NCI-H2029 treated with DMSO at 0.1 percent for 48 hours (cell line): ENCODE measurements at regions not wholly inside any gene's neighbourhood (a gene's known extent, or its start where the extent isn't known, plus 50 kb on each side); places are given as distances from the start of the nearest gene placed in this dataset.
"Not testable (repeated sequence)": the region's sequence is repeated elsewhere in the genome, so short reads cannot be mapped to it uniquely, and the experiment has no call there.

Source experiments
- DNase-seq: peaks from one replicate; lab custom pipeline; 2025; lab: John Stamatoyannopoulos, UW

DNA sequence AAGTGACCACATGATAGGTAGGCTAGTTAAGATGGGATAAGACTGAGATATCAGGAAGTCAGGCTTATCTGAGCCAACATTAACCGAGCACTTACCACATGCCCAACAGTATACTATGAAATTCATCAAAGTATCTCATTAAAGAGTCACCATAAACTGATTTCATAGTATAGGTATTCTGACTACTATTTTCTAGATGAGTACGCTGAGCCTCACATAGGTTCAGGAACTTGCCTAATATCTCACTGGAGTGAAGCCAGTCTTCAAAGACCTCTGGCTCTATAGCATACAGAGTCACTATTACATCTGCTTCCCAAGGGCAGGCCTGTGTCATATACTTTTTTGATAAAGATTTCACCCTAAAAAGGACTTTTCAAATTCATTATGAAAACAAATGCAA lies 115.6 kb upstream of the NGF start:
- no peak for DNase-seq

DNA sequence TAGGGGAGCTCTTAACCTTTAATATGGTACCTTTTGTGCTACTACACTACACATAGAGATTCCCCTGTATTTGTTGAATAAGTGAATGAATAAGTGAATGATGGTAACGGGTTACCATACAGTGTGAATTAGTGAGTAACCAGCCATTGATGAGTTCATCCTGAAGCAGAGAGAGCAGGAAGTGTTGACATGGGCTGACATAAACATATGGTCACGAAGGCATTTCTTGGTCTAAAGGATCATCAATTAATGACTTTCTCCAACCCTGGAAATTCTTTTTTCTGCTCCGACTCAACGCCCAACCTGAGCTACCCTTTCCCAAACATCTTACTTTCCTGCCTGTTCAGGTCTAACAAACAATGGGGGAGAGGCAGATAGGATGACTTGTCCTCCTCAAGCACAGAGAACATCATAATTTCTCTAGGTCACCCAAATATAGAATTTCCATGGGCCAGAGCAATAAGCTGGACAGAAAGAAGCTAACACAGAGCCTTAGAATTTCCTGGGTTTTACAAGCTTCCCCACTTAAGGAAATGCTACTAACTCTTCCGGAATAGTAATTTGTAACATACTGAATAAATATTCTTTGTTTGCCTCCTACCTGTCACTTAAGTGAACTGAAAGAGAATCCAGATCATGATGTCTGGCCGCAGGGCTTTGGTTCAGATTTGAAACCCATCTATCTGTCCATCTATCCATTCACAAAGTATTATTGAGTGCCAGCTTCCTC lies 114.7 kb upstream of the NGF start:
- no peak for DNase-seq

DNA sequence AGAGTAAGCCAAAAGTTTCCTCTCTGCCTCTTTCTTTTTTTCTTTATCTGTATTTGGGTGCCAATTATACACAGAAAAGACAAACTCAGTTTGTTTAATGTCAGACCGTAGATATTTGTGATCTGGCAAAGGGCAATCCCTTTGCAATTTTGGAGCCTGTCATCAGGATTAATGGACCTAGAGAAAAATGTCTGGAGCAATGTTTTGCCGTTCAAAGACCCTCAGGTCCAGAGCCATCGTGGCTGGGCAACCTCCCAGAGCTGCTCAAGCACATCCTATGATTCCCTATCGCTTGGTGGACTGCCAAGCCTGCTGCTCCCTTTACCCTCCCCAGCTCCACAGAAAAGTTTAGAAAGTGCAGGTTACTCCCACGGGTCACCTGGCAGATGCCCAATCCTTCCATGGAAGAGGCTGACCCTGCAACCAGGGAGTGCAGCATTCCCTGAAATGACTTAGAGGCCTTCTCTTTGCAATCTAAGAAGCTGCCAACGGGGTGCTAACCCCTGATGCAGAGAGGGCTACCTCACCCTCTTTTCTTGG lies 112.5 kb upstream of the NGF start:
- DNase-seq = no peak

DNA sequence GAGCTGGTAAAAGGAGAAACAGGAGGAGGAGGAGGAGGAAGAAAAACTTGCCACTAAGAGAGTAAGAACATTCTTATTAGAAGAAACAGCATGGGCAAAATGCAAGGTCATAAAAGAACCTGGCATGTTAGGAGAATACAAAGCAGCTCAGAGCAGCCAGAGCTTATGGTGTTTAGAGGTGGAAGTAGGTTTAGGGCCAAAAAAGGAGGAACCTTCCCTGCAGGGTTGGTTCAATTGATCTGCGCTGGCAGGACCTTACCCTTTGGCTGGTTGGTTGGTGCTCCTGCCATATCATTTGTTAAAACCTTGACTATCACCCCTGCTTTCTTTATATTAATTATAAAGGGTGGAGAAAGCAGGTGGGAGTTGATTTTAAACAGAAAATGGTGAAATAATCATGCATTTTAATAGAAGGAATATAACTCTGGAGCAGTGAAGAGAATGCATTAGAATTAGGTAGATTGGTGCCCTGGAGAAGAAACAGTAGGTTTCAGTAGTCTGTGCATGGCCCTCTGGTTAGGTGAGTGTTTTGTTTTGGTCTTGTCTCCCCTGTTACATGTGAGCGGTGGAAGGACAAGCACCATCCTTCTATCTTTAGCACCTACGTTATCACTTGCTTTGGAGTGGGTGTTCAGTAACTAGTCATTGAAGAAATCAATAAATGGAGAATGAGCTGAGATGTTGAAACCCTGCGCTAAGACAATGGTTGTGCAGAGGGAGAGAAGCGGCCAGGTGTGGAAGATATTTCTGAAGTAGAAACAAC lies 110.4 kb upstream of the NGF start:
- DNase-seq = no peak

DNA sequence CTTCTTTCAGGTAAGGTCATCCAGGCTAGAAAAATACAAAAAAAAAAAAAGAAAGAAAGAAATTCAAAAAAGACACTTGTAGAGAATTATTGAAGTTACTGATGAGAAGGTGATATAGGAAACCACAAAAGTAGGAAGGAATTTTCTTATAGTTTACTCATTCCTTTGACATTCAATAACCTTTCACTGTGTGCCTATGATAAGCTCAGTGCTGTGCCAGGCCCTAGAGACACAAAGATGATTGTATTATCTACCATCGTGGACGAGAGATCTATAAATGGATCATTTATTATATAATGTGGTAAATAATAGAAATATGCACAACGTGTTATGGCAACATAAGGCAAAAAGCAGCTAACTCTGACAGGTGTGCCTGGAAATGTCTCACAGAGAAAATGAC lies 109.6 kb upstream of the NGF start:
- no peak for DNase-seq

DNA sequence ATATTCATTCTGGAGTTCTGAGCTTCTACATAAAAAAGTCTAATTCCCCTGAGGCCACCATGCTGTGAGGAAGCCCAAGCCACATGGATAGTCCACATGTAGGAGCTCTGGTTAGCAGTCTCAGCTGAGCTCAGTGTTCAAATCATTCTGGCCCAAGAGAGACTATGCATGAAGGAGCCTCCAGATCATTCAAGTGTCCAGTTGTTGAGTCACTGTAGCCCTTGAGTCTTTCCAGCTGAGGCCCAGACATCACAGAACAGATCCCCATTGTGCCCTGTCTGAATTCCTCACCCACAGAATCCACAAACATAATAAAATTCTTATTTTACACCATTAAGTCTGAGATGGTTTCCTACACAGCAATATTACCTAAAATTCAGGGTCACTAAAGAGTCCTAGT lies 107.0 kb upstream of the NGF start:
- DNase-seq = no peak

DNA sequence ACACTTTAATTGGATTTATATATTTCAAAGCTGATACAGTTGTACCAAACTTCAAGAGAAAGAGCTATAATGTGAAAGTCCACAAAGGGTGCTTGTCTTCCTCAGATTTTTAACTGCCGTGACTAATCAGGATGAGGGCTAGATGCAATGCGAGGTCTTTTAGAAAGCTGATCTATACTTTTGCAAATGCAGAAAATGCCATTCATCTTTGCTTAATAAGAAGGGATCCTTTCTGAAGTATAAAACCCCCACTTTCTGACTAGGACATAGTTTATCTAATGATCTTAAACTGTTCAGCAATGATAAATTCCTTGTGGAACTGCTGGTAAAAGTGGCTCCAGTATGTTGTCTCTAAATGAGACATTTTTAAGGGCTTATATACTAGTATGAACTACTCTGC lies 102.7 kb upstream of the NGF start:
- no peak for DNase-seq

DNA sequence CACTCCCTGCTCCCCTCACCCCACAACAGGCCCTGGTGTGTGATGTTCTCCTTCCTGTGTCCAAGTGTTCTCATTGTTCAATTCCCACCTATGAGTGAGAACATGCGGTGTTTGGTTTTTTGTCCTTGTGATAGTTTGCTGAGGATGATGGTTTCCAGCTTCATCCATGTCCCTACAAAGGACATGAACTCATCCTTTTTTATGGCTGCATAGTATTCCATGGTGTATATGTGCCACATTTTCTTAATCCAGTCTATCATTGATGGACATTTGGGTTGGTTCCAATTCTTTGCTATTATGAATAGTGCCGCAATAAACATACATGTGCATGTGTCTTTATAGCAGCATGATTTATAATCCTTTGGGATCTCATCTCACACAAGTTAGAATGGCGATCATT lies 101.5 kb upstream of the NGF start:
- DNase-seq = not testable (repeated sequence)

DNA sequence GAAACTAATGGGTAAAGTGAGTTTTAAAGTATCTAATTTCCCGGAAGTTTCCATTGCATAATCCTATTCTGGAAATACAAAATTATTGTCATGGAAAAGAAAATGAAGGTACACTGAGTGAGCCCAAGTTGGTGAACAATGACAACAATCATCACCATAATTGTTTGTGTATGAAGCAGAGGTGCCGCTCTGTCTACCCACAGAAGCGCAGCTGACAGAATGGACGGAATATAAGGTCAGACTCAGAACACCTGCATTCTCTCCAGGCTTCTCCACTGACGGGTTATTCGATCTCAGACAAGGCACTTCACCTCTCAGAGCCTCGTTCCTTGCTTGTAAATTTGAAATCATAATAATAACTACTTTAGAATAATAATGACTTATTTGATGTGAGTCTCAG lies 99.1 kb upstream of the NGF start:
- DNase-seq = peak; percentile 76

DNA sequence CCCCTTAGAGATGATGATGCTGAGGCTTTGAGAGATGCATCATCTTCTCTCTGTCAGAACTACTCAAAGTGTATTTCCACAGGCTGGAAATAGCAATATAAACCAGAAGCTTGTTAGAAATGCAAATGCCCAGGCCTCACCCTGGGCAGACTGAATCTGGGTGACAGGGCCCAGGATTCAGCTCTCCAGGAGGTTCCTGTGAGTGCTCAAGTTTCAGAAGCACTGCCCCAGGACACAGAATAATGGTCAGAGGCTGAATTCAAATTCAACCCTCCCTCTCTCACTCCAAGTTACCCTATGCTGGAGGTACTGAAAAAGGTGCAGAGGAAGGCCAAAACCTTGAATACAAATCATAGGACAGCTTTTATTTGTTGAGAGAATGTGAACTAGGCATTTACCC lies 98.5 kb upstream of the NGF start:
- DNase-seq = no peak

DNA sequence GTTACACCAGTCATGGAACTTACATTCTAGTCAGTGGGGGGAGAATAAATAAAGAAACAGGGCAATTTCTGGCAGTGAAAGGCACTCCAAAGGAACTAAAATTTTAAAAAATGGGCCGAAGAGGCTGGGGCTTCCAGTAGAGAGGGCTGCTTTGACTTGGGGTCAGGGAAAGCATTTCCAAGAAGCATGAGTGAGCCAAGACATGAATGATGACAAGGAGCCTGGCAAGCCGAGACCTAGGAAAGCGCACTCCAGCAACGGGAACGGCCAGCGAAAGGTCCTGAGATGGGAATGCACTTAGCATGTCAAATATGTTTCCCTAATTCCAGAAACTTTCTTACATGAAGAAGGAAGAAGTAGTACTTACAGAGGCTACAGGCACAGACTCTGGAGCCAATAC lies 95.4 kb upstream of the NGF start:
- no peak for DNase-seq

DNA sequence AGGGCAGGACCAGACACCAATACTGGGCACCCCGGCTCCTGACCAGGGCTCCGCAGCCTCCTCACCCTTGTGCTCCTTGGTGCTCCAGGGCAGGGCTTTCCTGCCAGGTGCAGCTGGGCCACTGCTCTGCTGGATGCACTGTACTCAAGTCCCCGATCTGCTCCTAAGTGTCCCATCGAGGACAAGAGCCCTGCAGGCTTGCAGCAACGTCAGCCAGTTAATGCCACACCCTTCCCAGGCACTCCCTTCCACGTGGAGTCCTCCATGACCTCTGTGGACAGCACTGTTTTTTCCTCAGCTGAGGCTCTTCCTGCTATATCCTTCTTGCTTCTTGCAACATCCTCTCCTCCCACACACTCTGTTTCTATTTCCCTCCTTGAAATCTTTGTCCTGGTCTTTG lies 94.0 kb upstream of the NGF start:
- DNase-seq = no peak

DNA sequence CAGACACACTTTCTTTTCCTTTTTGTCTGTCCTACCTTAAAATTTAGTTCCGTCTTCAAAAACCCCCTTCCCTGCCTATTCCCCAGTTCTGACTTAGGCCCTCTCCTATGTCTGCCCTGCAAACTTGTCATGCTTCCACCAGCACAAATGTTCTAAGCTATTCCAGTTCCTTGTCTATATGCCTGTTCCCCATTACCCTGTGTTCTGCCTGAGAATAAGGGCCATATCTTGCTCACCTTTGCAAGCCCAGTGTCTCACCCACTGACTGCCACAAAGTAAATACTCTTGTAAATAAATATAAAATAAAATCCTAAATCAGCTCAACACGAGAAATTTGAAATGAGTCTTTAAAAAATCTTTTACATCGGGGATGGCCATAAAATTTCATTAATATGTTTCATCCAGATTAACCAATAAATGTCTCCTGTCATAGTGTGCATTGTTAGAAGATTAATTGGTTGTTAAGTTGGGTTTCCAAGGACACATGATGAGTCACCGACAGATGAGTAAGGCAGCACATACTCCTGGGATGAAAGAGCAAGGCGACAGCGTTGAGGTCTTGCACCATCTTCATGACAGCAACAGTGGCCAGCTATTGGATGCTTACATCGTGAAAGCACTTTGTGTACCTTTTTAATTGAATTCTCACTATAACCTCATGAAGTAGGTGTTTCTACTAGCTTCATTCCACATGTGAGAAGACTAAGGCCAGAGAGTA lies 92.6 kb upstream of the NGF start:
- no peak for DNase-seq

DNA sequence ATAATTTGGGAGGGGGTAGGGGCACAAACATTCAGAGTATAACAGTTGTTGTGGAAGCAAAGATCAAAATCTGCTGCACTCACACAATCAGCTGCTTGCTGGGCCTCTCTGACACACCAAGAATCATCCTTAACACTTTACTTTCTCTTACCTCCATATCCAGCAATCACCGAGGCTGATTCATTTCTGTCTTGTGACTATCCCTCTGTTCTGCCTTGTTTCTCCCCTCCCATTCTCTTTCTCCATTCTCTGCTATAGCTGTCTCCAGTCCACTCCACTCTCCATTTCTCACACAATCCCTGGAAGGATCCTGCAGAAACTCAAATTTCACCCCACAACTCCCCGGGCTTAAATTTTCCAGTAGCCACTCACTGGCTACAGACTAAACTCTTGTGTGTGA lies 91.8 kb upstream of the NGF start:
- DNase-seq = no peak

DNA sequence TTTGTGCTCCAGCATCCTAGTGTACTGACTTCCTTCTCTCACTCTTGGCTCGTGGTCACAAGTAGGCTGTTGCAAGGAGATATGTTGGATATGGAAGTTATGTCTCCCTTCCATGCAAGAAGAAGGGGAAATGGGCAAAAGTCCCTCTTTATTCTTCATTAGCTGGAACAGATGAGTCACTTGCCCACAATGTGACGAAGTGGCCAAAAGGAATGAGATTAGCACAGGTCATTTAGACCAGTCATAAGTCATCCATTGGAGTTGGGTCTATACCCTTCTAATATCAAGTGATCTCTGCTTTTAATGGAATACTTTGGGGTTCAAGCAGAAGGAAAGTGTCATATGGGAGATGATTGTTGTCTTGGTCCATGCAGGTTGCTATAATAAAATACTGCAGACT lies 91.2 kb upstream of the NGF start:
- DNase-seq = no peak

DNA sequence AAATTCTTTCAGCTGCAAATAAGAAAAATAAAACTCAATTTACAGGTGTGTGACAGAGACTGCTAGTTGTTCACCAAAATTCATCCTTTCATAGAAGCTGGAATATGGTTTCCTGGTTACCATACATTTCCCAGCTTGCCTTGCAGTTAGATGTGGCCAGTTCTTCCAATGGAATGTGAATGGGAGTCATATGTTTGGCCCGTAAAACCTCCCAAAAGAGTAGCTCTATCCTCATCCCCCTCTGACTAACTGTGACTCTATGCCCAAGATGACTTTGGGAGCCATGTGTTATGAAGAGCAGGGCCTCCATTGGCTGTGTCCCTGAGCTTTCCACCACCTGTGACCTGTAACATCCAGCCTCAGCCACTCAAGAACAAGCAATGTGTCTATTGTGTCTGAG lies 90.6 kb upstream of the NGF start:
- DNase-seq = no peak

DNA sequence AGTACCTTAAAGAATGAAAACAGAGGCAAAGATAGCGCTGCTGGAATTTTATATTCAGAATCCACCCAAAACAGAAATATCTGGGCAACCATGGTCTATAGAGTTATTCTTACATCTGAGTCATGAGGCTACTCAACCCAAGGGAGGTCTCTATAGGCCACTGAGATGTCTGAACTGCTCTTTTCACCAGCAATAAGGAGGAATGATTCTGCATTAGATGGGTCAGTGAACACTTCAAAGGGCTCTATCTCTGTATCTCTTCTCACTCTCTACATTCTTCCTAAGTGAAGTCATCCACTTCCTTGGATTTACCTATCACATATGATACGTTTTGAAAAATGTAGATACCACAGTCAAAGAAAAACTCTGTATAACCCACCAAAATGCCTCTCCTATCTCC lies 90.2 kb upstream of the NGF start:
- DNase-seq = no peak

DNA sequence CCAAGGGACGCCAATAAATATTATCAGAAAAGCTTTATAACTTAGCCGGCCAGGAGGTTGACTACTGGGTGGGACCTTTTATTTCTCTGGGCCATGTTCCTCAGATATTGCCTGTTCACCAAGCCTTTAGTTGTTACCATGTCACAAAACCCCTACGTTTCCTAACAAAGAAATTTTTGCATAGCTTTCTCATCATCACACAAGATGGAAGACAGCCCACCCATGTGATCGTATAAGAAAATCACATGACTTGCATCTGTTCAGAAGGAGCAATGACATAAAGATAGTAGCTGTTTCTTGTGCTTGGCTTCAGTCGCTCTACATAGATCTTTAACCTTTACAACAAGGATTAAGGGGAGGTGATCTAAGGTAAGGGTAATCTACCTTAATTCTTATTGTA lies 88.9 kb upstream of the NGF start:
- DNase-seq = no peak

DNA sequence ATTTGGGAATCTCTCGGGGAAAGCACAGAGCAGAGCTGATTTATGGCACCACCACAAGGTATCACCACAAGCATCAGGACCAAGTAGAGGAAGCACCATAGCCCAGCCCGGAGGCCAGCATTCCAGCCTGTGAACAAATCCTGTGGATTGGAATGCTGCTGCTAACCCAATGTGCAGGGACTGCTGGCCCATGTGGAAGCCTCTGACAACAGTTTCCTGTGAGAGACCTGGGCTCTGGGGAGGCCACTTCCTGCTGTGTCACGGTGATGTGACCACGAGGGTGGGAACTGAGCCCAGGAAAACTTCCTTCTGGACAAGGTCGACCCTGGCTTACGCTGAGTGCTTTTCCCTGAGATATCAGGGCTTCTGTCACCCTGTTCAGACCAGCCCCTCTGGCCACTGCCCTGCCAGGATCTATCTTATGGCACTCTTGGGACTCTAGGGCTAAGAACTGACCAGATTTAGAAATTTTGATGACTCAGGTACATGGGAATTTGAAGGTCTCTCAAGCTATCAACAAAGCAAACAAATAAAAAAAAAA lies 88.3 kb upstream of the NGF start:
- no peak for DNase-seq

DNA sequence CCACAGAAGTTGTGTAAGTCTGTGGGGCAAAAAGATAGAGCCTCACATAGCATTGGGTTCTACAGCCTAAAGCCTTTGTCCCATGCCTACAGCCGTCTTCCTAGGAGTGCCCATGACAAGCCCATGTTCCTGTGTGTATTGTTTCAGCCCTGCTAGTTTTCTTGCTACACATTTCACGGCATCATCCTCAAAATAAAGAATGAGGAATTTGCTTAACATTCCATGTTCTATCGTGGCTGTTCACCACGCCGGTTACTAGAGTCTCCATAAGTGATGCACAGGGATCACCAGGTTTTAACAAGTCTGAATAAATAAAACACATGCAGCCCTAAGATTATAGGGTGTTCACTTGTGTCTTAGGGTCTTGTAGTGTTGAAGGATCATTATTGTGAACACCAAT lies 87.4 kb upstream of the NGF start:
- DNase-seq = no peak

DNA sequence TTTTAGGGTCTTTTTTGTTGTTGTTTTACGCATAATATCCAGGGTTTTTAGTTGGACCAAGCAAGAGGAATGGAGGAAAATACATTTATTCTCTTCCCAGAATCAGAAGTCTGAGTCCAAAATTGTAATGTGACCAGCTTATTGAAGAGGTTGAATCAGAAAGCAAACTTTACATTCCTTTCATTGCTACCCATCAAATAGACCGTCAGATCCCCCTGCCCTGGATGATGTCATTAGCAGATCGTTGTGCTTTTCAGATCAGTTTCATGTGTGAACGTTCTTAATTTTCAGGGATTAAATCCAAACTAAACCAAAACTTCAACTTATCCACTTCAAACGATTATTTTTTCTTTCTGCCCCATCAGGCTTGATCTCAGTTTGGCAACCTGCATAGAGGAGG lies 85.7 kb upstream of the NGF start:
- DNase-seq = no peak

DNA sequence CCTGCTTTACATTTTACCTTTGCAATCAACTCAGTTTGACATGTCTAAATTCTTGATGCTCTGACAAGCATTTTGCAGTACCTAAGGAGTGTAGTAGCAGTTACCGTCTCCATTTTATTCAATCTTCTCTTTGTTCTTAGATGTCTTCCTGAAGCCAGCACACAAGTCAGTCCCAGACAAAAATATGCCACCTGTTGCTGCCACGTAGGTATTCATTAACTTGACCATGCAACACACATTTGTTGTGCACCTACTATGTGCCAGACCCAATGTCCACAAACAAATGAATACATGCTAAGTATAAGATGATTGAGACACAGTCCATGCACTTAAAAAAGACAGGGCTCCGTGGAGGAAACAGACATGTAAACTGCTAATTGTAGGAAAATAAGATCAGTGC lies 81.5 kb upstream of the NGF start:
- no peak for DNase-seq

DNA sequence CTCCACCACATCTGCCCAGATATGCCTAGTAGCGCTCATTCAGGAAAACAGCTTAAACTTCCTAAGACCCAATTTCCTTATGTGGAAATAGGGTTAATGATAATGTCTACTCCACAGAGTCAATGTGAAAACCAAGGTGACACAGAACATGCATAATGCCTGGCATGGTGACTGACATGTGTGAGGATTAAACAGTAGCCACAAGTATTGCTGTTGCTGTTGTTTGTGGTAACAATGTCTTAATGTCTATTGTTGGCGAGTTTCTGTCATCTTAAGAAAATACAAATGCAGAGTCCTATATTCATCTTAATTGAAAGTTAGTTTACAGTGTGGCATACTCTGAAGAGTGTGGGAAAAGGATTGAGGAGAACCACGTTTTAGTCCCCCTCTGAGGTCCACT lies 75.6 kb upstream of the NGF start:
- peak; percentile 54 for DNase-seq
